ENCODE measurements at regions not wholly inside any gene's neighbourhood (a gene's known extent, or its start where the extent isn't known, plus 50 kb on each side); places are given as distances from the start of the nearest gene placed in this dataset.

- TF ChIP-seq CTCF (IDR thresholded peaks at IDR 0.05): no peak
- no peak for TF ChIP-seq POLR2A (IDR thresholded peaks at IDR 0.05)
Observed at GRCh38 chr7:25672496-25672895, 444.2 kb upstream of the NPVF start.
